CD4-positive, alpha-beta T cell treated with Interleukin-15 for 4 hours (primary cell): ENCODE measurements at regions not wholly inside any gene's neighbourhood (a gene's known extent, or its start where the extent isn't known, plus 50 kb on each side); places are given as distances from the start of the nearest gene placed in this dataset.

Experiments
- DNase-seq: peaks from one replicate; pipeline ENCODE4 v3.0.0-alpha.2; 2020; ENCODE audit warnings: low spot score

GRCh38 chr14:65354715-65355114 is 57.8 kb upstream of the FUT8 start:
- no peak for DNase-seq

- peak; percentile 25 for DNase-seq
These were observed 56.1 kb upstream of the FUT8 start for GRCh38 chr14:65356327-65356836.

- DNase-seq: no peak
These were observed 55.4 kb upstream of the FUT8 start for GRCh38 chr14:65357113-65357512.

GRCh38 chr14:65357689-65358088 is 54.8 kb upstream of the FUT8 start:
- DNase-seq: no peak

DNA sequence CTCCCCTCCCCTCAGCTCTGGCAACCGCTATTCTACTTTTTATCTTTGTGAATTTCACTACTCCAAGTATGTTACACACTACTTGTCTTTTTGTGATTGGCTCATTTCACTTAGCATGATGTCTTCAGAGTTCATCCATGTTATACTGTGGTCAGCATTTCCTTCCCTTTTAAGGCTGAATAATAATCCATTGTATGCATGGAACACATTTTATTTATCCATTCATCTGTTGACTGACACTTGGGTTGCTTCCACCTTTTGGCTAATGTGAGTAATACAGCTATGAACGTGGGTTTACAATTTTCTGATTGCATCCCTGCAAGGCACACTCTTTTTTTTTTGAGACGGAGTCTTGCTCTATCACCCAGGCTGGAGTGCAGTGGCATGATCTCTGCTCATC is 53.0 kb upstream of the FUT8 start:
- DNase-seq: no peak

- DNase-seq: no peak
These were observed 52.3 kb upstream of the FUT8 start for GRCh38 chr14:65360144-65360784.

DNA sequence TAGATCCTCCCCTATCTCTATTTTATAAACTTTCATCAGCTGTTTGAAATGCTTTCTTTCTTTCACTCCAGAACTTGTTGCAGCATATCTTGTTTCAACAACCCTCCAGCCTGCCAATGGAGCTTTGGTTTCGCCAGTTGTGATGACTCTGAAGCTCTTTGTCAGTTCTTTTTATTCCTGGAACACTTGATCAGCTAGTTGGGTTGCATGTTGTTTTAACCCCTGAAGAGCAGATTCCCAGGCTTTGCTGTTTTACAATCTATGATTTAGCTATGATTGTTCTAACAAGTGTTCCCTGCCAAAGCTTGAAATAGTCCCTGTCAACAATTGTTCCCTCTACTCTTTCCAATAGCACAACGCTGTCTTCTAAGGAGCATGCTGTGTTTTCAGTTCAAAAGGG is 50.6 kb upstream of the FUT8 start:
- DNase-seq: no peak
